Thymus (tissue), 11 donors: ENCODE measurements at regions not wholly inside any gene's neighbourhood (a gene's known extent, or its start where the extent isn't known, plus 50 kb on each side); places are given as distances from the start of the nearest gene placed in this dataset.
"Not testable (repeated sequence)": the region's sequence is repeated elsewhere in the genome, so short reads cannot be mapped to it uniquely, and the experiment has no call there.

Experiments used
- DNase-seq, 9 donors: peaks; one replicate each; pipeline ENCODE4 v3.0.0-alpha.2; 2013; ENCODE audit warnings: low spot score in 9 of 9, low read depth in 6 of 9, missing footprints in 1 of 9
- H3K27ac ChIP-seq, 2 donors: one replicate each; pipeline ENCODE4 v1.5.1; 2013; ENCODE audit warnings: control low read depth in 1 of 2, low read depth in 1 of 2, low read length in 1 of 2, mild to moderate bottlenecking in 1 of 2, moderate library complexity in 1 of 2
- H3K27me3 ChIP-seq, 2 donors: one replicate each; pipeline ENCODE4 v1.5.1; 2013; ENCODE audit warnings: low read length in 1 of 2; ENCODE audit not compliant: control insufficient read depth in 2 of 2, insufficient read depth in 1 of 2
- H3K36me3 ChIP-seq, 2 donors: one replicate each; pipeline ENCODE4 v1.5.1; 2013; ENCODE audit warnings: low read length in 1 of 2, mild to moderate bottlenecking in 1 of 2, moderate library complexity in 1 of 2; ENCODE audit not compliant: control insufficient read depth in 2 of 2, insufficient read depth in 2 of 2
- H3K4me1 ChIP-seq, 2 donors: one replicate each; pipeline ENCODE4 v1.5.1; 2013; ENCODE audit warnings: low read length in 2 of 2; ENCODE audit not compliant: control insufficient read depth in 2 of 2, insufficient read depth in 2 of 2
- H3K4me3 ChIP-seq, 2 donors: one replicate each; pipeline ENCODE4 v1.5.1; 2013; ENCODE audit warnings: low read length in 2 of 2, control low read depth in 1 of 2, mild to moderate bottlenecking in 1 of 2
- H3K9me3 ChIP-seq, 2 donors: one replicate each; pipeline ENCODE4 v1.5.1; 2013; ENCODE audit warnings: low read length in 1 of 2, mild to moderate bottlenecking in 1 of 2; ENCODE audit not compliant: control insufficient read depth in 2 of 2, insufficient read depth in 1 of 2
- WGBS: extraction: QIAGEN DNeasy Blood & Tissue Kit; methylation state at CpG from one replicate; pipeline ENCODE4 v1.1.7; 2013; 5-methylcytosine and 5-hydroxymethylcytosine counted together
- donor health status: healthy.

DNA sequence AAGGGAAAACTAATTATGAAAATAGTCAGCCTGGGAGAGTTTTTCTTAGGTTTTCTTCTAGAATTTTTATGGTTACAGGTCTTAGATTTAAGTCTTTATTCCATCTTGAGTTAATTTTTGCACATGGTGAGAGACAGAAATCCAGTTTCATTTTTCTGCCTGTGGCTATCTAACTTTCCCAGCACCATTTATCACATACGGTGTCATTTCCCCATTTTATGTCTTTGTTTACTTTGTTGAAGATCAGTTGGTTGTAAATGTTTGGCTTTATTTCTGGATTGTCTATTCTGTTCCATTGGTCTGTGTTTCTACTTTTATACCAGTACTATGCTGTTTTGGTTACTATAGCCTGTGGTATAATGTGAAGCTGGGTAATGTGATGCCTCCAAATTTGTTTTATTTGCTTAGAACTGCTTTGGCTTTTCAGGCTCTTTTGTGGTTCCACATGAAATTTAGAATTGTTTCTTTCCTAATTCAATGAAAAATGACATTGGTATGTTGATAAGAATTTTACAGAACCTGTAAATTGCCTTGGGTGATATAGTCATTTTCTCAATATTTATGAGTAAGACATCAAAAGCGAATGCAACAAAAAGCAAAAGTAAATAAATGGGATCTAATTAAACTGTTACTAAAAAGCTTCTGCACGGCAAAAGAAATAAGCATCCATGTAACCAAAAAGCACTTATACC is 146.1 kb upstream of the NOL4 start:
- 77% methylated on average over 3 of the region's 3 CpGs for WGBS
- no peaks in the 10 kb centered on the region for H3K36me3 ChIP-seq
- H3K4me1 ChIP-seq = no peaks in the 10 kb centered on the region
- no peak for DNase-seq
- H3K4me3 ChIP-seq = no peak overlapping the region
- H3K9me3 ChIP-seq = no peaks in the 10 kb centered on the region
- no peak overlapping the region for H3K27ac ChIP-seq
- H3K27me3 ChIP-seq = no peaks in the 10 kb centered on the region

DNA sequence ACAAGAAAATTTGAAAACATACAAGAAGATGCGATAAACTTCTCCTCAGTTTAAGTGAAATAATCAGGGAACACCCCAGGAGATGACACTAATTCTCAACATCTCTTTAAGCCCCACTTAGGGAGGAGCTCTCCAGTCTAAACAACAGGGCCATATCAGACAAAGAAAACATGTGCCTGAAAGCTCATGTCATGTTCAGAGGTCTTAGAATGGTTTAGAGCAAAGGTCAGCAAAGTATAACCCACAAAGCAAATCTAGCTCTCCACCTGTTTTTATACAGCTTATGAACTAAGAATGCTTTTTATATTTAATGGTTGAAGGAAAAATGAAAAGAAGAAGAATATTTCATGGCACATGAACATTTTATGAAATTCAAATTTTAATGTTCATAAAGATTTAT is 155.6 kb upstream of the NOL4 start:
- H3K36me3 ChIP-seq = no peaks in the 10 kb centered on the region
- H3K27me3 ChIP-seq = no peaks in the 10 kb centered on the region
- no peak overlapping the region for H3K27ac ChIP-seq
- H3K4me3 ChIP-seq = no peak overlapping the region
- no peaks in the 10 kb centered on the region for H3K4me1 ChIP-seq
- DNase-seq = no peak
- H3K9me3 ChIP-seq = no peaks in the 10 kb centered on the region
- 94% methylated on average over 1 of the region's 1 CpG for WGBS

DNA sequence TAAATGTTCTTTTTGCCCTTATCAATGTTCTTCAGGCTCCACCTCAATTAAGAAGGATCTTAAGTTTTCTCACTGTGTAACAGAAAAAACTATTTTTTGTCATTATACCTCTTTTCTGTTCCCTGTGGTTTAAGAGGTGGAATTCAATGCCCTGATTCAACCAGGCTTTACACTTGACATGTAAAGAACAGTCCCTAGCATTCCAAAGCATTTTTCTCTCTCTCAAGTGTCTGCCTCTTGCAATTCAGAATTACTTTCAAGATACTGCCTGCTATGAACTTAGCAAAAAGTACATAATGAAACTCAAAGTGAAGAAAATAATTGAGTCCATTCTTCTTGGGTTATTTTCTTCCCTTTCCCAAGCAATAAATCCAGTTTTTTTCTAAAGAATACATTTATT is 160.6 kb upstream of the NOL4 start:
- Histone ChIP-seq H3K36me3 (no peaks in the 10 kb centered on the region), H3K27me3 (no peaks in the 10 kb centered on the region), H3K4me1 (no peaks in the 10 kb centered on the region), H3K9me3 (no peaks in the 10 kb centered on the region), H3K27ac (no peak overlapping the region), H3K4me3 (no peak overlapping the region)
- DNase-seq = no peak

DNA sequence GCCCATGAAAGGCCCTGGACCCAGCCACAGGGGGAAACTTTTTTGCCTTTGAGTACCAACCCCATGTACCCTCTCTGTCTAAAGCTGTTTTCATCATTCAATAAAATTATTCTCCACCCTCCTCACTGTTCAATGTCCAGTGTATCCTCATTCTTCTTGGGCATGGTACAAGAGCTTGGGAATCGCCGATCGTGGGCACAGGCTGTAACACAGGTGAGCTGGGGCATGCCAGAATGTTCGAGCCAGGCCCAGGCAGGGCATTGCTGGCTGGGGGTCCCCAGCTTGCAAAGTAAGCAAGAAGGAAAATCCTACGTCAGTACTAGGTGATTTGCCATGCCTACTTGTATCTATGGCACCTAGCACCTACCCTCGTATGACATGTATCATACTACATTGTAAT is 162.1 kb upstream of the NOL4 start:
- no peaks in the 10 kb centered on the region for H3K4me1 ChIP-seq
- no peaks in the 10 kb centered on the region for H3K27me3 ChIP-seq
- 91% methylated on average over 6 of the region's 6 CpGs for WGBS
- no peak overlapping the region for H3K4me3 ChIP-seq
- no peaks in the 10 kb centered on the region for H3K36me3 ChIP-seq
- no peaks in the 10 kb centered on the region for H3K9me3 ChIP-seq
- no peak for DNase-seq
- H3K27ac ChIP-seq = no peak overlapping the region

DNA sequence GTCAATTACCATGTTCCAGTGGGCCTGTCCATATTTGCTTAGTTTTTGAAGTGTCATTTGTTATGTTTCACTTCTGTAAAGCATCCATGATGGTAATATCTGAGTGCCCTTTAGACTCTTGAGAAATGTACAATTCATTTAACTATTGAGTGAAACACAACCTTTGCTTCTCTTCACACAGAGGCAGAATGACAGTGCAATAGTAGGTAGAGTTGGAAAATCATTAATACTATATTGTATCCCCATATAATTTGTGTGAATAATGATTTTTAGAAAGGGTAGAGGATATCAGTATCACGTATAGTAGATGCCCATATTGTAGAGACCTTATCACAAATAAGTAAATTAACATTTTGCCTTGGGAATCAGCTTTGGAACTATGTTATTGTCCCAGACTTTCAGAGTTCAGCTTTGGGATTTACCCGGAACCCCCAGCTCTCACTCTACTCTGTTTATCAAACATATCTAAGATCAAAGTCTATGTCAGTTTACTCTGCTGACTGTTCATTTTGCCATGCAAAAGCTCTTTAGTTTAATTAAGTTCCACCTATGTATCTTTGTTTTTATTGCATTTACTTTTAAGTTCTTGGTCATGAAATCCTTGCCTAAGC is 172.7 kb upstream of the NOL4 start:
- no peaks in the 10 kb centered on the region for H3K4me1 ChIP-seq
- H3K27me3 ChIP-seq = no peaks in the 10 kb centered on the region
- no peak for DNase-seq
- H3K36me3 ChIP-seq = no peaks in the 10 kb centered on the region
- WGBS = 91% methylated on average over 2 of the region's 2 CpGs
- no peaks in the 10 kb centered on the region for H3K9me3 ChIP-seq
- H3K4me3 ChIP-seq = no peak overlapping the region
- H3K27ac ChIP-seq = no peak overlapping the region

DNA sequence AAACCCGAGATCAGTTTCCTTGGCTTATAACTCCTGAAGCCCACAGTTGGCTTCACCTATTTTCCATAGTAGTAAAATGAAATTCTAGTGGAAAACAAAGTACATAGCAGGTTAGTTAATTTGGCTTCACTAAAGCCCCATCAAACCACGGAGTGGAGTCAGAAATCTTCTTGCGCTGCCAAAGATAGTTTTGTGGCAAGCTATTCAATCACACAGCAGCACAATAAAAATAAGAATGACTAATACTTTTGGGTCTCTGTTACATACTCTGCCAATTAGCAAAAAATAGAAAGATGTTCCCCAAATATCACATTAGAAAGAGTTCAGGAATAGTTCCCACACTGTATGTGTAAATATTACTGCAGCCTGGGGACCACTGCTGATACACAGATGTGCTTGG is 175.2 kb upstream of the NOL4 start:
- Histone ChIP-seq H3K36me3 (no peaks in the 10 kb centered on the region), H3K27me3 (no peaks in the 10 kb centered on the region), H3K4me1 (no peaks in the 10 kb centered on the region), H3K27ac (no peak overlapping the region), H3K4me3 (no peak overlapping the region), H3K9me3 (no peaks in the 10 kb centered on the region)
- DNase-seq = no peak
- 93% methylated on average over 3 of the region's 3 CpGs for WGBS

DNA sequence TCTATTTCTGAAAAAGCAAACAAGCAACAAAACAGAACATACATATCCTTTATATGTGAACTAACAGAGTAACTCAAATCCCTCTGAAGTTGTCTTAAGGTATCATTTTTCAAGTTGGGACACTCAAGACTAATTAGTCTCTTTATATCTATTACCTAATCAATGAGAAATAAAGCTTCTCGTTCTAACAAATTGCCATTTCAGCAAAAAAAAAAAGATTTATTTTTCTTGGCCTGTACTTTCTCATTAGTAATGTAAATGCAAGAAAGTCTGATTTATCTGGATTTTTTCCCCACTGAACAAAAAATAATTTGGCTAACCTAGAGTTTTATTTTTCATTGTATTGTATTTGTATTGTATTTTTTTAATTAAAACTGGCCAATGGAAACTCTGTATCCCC is 176.1 kb upstream of the NOL4 start:
- DNase-seq = no peak
- Histone ChIP-seq H3K4me3 (no peak overlapping the region), H3K9me3 (no peaks in the 10 kb centered on the region), H3K27me3 (no peaks in the 10 kb centered on the region), H3K36me3 (no peaks in the 10 kb centered on the region), H3K27ac (no peak overlapping the region), H3K4me1 (no peaks in the 10 kb centered on the region)
- 91% methylated on average over 1 of the region's 1 CpG for WGBS

DNA sequence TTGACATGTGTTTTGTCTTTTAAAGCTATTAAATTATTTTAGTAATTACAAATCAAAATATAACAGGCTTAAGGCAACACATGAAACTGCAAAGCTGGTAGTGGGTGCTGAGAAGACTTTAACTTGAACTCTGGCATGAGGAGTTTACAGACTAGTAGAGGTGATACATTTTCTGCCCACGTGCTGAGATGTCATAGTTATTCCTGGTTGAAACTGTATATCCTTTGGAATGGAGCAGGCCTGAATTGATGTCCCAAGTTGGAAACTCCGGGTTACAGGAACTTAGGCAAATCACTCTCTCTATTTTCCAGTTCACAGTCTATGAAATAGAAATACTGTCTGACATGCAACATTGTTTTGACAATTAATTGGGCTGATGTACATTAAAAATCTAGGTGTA is 177.1 kb upstream of the NOL4 start:
- WGBS = 67% methylated on average over 2 of the region's 2 CpGs
- Histone ChIP-seq H3K27ac (no peak overlapping the region), H3K27me3 (no peaks in the 10 kb centered on the region), H3K4me3 (no peak overlapping the region), H3K9me3 (no peaks in the 10 kb centered on the region), H3K36me3 (no peaks in the 10 kb centered on the region), H3K4me1 (no peaks in the 10 kb centered on the region)
- DNase-seq = no peak

DNA sequence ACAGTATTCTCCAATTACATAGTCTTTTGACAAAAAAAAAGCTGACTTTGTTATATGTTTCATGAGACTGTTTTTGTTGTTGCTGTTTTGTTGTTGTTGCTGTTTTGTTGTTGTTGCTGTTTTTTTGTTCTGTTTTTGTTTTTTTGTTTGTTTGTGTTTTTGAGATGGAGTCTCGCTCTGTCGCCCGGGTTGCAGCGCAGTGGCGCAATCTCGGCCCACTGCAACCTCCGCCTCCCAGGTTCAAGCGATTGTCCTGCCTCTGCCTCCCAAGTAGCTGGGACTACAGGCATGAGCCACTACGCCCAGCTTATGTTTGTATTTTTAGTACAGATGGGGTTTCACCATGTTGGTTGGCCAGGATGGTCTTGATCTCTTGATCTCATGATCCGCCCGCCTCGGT is 182.8 kb upstream of the NOL4 start:
- not testable (repeated sequence) for H3K4me3 ChIP-seq, H3K27me3 ChIP-seq, DNase-seq, H3K27ac ChIP-seq, H3K9me3 ChIP-seq, H3K4me1 ChIP-seq, H3K36me3 ChIP-seq
- 98% methylated on average over 12 of the region's 12 CpGs for WGBS
